Motor neuron (in vitro differentiated cells): ENCODE measurements at regions not wholly inside any gene's neighbourhood (a gene's known extent, or its start where the extent isn't known, plus 50 kb on each side); places are given as distances from the start of the nearest gene placed in this dataset.
A peak's percentile ranks its signal among the peaks of the same experiment; 100 is the strongest.
"Not testable (repeated sequence)": the region's sequence is repeated elsewhere in the genome, so short reads cannot be mapped to it uniquely, and the experiment has no call there.

Experiments used
- ATAC-seq, 8 experiments: fragments of 200-7000 bp; cut with Tn5 transposase; replicated peaks in 6 of 8; 2 replicates each; pipeline ENCODE4 v1.8.0; 2021; ENCODE audit warnings: mild to moderate bottlenecking in 8 of 8, moderate library complexity in 8 of 8
- H3K27ac ChIP-seq, 2 donors: fragments of 250-450 bp; sonication (Bioruptor Pico); 2 replicates each; pipeline ENCODE4 v1.9.0; 2021; ENCODE audit warnings: antibody characterized with exemption in 2 of 2, mild to moderate bottlenecking in 2 of 2, moderate library complexity in 1 of 2
- H3K4me1 ChIP-seq, 2 donors: fragments of 250-450 bp; sonication (Bioruptor Pico); replicated peaks in 1 of 2; 2 replicates each; pipeline ENCODE4 v1.6.1; 2021; ENCODE audit warnings: antibody characterized with exemption in 2 of 2, mild to moderate bottlenecking in 2 of 2, moderate library complexity in 1 of 2
- H3K4me3 ChIP-seq, 5 donors: fragments of 250-450 bp; sonication (Bioruptor Pico); 2 replicates each; pipeline ENCODE4 v1.9.0; 2021; ENCODE audit warnings: antibody characterized with exemption in 5 of 5, mild to moderate bottlenecking in 5 of 5, moderate library complexity in 4 of 5
- WGBS, 10 experiments: fragments of 450-650 bp; shearing (Covaris generic); methylation state at CpG; one replicate each; pipeline ENCODE4 v1.0.0; 2022; 5-methylcytosine and 5-hydroxymethylcytosine counted together
- in situ Hi-C, 9 experiments: fragments of 400-800 bp; cut with MboI; loops; one replicate each; pipeline ENCODE4 v1.15.0; 2021; ENCODE audit warnings: low sequenced_read_pairs in 9 of 9, low pct_unique_long_range_greater_than_20kb in 2 of 9; ENCODE audit not compliant: unreplicated experiment in 9 of 9

- H3K27ac ChIP-seq, result no peak overlapping the region
- in situ Hi-C loops, result loop anchor here in 1 of 9 experiments (25.0 kb wide), 1 partner anchor 662 kb away; the partner anchor contains the start of gene PLXNA4
- no peak overlapping the region for H3K4me3 ChIP-seq
- H3K4me1 ChIP-seq, result peaks cover 5 to 14% of the 10 kb centered on the region in 2 donors
- ATAC-seq, result no peak
- 51 to 88% (median 63%) methylated on average over 2 to 3 of the region's 3 CpGs; no CpG with 5 or more reads in 2 of the 10 experiments for WGBS, 10 experiments
Measured at GRCh38 chr7:131924857-131925256, 368.4 kb upstream of the PODXL start.

- in situ Hi-C loops, H3K27ac ChIP-seq, ATAC-seq, H3K4me3 ChIP-seq: not testable (repeated sequence)
- WGBS, 10 experiments, result 80 to 100% (median 96%) methylated on average over 1 to 10 of the region's 10 CpGs; no CpG with 5 or more reads in 2 of the 10 experiments
- peaks cover 5 to 11% of the 10 kb centered on the region in 2 donors for H3K4me1 ChIP-seq
Measured at GRCh38 chr7:131922948-131923347, 366.5 kb upstream of the PODXL start.

GRCh38 chr7:131921016-131921415, 364.6 kb upstream of the PODXL start:
- peak in 7 of 8 experiments; percentile 57 to 98 (median 88) for ATAC-seq
- Histone ChIP-seq H3K4me1 (peaks cover 5 to 9% of the 10 kb centered on the region in 2 donors), H3K4me3 (no peak overlapping the region), H3K27ac (no peak overlapping the region)
- in situ Hi-C loops, result no loop called here
- WGBS, 10 experiments, result 0 to 14% (median 0%) methylated on average over 1 of the region's 1 CpG; no CpG with 5 or more reads in 5 of the 10 experiments

DNA sequence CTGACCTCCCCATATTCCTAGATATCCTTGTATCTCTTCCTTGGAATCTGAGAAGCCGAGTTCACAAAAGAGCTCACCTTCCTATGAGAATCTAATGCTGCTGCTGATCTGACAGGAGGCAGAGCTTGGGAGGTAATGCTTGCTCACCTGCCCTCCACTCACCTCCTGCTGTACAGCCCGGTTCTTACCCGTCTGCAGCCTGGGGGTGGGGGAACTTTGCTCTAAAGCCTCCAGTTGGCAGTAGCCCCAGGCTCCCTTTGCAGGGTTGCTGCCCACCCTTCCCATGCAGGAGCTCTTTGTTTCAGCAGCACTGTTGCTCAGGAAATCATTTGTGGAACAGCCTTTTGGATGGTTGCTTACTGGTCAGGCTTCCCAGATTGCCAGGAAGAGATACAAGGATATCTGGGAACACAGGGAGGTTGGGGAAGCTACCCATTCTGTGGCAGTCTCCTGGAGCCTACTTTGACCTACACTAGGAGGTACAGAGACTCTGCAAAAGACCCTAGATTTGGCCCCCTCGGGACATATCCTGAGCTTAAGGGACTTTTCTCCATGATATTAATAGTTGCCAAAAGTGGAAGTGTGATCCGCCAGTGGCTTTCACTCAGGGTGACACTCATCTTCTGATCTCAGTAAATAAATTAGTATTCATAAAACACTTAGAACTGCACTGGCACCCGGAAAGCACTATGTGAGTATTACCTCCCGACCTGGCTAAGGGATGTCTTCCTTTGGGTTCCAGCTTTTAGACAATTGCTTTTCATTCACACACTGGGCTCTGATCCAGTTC, 363.7 kb upstream of the PODXL start:
- WGBS, 10 experiments, result 20 to 94% (median 80%) methylated on average over 1 to 7 of the region's 7 CpGs; no CpG with 5 or more reads in 1 of the 10 experiments
- no peak for ATAC-seq

GRCh38 chr7:131911112-131911511, 354.7 kb upstream of the PODXL start:
- 40 to 100% (median 75%) methylated on average over 1 to 2 of the region's 2 CpGs; no CpG with 5 or more reads in 3 of the 10 experiments for WGBS, 10 experiments
- Histone ChIP-seq H3K4me1 (peaks cover 0 to 3% of the 10 kb centered on the region in 2 donors), H3K4me3 (no peak overlapping the region), H3K27ac (no peak overlapping the region)
- in situ Hi-C loops, result no loop called here
- peak in 1 of 8 experiments; percentile 16 for ATAC-seq

More for the DNA sequence above, 363.7 kb upstream of the PODXL start:
- Histone ChIP-seq H3K4me3 (no peak overlapping the region), H3K4me1 (peaks cover 5 to 9% of the 10 kb centered on the region in 2 donors), H3K27ac (no peak overlapping the region)
- in situ Hi-C loops, result no loop called here

DNA sequence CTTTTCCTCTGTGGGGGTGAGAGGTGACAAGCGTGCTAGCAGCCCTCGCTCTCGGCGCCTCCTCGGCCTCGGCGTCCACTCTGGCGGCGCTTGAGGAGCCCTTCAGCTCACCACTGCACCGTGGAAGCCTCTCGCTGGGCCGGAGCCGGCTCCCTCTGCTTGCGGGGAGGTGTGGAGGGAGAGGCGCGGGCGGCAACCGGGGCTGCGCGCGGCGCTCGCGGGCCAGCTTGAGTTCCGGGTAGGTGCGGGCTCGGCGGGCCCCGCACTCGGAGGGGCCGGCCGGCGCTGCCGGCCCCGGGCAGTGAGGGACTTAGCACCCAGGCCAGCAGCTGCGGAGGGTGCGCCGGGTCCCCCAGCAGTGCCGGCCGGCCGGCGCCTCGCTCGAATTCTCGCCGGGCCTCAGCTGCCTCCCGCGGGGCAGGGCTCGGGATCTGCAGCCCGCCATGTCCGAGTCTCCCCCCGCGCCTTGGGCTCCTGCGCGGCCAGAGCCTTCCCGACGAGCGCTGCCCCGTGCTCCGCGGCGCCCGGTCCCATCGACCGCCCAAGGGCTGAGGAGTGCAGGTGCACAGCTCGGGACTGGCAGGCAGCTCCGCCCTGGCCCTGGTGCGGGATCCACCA, 352.8 kb upstream of the PODXL start:
- Histone ChIP-seq H3K4me1 (peaks cover 0 to 13% of the 10 kb centered on the region in 2 donors), H3K4me3 (peak overlapping the region; percentile 12 to 32 (median 18)), H3K27ac (no peak overlapping the region)
- ATAC-seq, result peak; percentile 48 to 79 (median 66)
- in situ Hi-C loops, result no loop called here
- 7 to 46% (median 40%) methylated on average over 4 to 6 of the region's 68 CpGs; no CpG with 5 or more reads in 7 of the 10 experiments for WGBS, 10 experiments

GRCh38 chr7:131908714-131909113, 352.3 kb upstream of the PODXL start:
- in situ Hi-C loops, result no loop called here
- no peak overlapping the region for H3K4me3 ChIP-seq
- peak in 3 of 8 experiments; percentile 13 to 54 (median 19) for ATAC-seq
- peaks cover 0 to 13% of the 10 kb centered on the region in 2 donors for H3K4me1 ChIP-seq
- no peak overlapping the region for H3K27ac ChIP-seq
- 33 to 80% (median 53%) methylated on average over 1 to 5 of the region's 7 CpGs; no CpG with 5 or more reads in 7 of the 10 experiments for WGBS, 10 experiments

- ATAC-seq, result no peak
- H3K27ac ChIP-seq, result no peak overlapping the region
- H3K4me3 ChIP-seq, result no peak overlapping the region
- in situ Hi-C loops, result no loop called here
- H3K4me1 ChIP-seq, result peaks cover 0 to 10% of the 10 kb centered on the region in 2 donors
- WGBS, 10 experiments, result 6 to 60% (median 38%) methylated on average over 1 to 3 of the region's 3 CpGs; no CpG with 5 or more reads in 3 of the 10 experiments
Measured at GRCh38 chr7:131905471-131905973, 349.1 kb upstream of the PODXL start.

DNA sequence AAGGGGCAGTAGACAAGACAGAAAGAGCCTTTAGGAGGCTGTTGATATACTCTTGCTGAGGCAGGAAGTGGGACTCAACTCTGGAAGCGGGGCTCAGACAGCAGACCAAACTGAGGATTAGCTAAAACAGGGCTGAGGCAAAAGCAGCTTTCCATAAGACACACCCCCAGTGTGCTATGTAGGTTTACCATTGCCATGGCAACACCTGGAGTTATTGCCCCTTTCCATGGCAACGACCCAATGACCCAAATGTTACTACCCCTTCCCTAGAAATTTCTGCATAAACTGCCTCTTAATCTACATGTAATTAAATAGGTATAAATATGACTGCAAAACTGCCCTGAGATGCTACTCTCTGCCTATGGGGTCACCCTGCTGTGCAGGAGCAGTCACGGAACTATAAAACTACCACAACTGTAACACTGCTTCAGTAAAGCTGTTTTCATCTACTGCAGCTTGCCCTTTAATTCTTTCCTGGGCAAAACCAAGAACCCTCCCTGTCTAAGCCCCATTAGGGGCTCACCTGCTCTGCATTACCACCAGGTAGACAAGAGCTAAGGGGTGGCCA, 348.4 kb upstream of the PODXL start:
- H3K27ac ChIP-seq, result no peak overlapping the region
- H3K4me1 ChIP-seq, result peaks cover 0 to 10% of the 10 kb centered on the region in 2 donors
- no peak overlapping the region for H3K4me3 ChIP-seq
- WGBS, 10 experiments, result 0 to 89% (median 30%) methylated on average over 1 to 3 of the region's 3 CpGs; no CpG with 5 or more reads in 1 of the 10 experiments
- ATAC-seq, result peak in 4 of 8 experiments; percentile 27 to 82 (median 34)
- in situ Hi-C loops, result no loop called here

DNA sequence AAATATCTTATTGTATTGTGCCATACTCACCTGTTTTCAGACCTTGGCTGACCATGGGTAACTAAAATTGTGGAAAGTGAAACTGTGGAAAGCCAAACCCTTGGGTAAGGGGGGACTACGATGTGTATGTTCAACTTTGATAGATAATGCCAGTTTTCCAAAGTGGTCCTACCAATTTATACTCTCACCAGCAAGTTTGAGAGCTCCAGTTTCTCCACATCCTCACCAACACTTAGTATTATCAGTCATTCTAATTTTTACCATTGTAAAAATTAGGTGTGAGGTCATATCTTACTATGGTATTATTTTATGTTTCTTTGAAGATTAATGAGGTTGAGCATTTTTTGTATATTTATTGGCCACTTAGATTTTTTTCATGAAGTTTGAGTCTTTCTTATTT, 346.9 kb upstream of the PODXL start:
- 0 to 100% (median 89%) methylated on average over 1 of the region's 1 CpG; no CpG with 5 or more reads in 3 of the 10 experiments for WGBS, 10 experiments
- H3K4me1 ChIP-seq, result peaks cover 0 to 10% of the 10 kb centered on the region in 2 donors
- in situ Hi-C loops, result no loop called here
- no peak for ATAC-seq
- H3K4me3 ChIP-seq, result no peak overlapping the region
- no peak overlapping the region for H3K27ac ChIP-seq

GRCh38 chr7:131900785-131901287, 344.4 kb upstream of the PODXL start:
- ATAC-seq, result no peak
- H3K4me1 ChIP-seq, result peaks cover 14 to 30% of the 10 kb centered on the region in 2 donors
- WGBS, 10 experiments, result 40 to 80% (median 66%) methylated on average over 1 of the region's 1 CpG; no CpG with 5 or more reads in 6 of the 10 experiments
- no peak overlapping the region for H3K27ac ChIP-seq
- H3K4me3 ChIP-seq, result no peak overlapping the region
- in situ Hi-C loops, result no loop called here

- Histone ChIP-seq H3K4me3 (no peak overlapping the region), H3K27ac (no peak overlapping the region), H3K4me1 (peaks cover 14 to 23% of the 10 kb centered on the region in 2 donors)
- 30 to 100% (median 78%) methylated on average over 1 to 4 of the region's 4 CpGs; no CpG with 5 or more reads in 2 of the 10 experiments for WGBS, 10 experiments
- in situ Hi-C loops, result no loop called here
- ATAC-seq, result no peak
Measured at GRCh38 chr7:131899271-131900030, 343.0 kb upstream of the PODXL start.
